ENCODE measurements at regions not wholly inside any gene's neighbourhood (a gene's known extent, or its start where the extent isn't known, plus 50 kb on each side); places are given as distances from the start of the nearest gene placed in this dataset.

GRCh38 chr16:73209190-73209589, 161.3 kb upstream of the ZFHX3 start:
- TF ChIP-seq, protein P1, sequence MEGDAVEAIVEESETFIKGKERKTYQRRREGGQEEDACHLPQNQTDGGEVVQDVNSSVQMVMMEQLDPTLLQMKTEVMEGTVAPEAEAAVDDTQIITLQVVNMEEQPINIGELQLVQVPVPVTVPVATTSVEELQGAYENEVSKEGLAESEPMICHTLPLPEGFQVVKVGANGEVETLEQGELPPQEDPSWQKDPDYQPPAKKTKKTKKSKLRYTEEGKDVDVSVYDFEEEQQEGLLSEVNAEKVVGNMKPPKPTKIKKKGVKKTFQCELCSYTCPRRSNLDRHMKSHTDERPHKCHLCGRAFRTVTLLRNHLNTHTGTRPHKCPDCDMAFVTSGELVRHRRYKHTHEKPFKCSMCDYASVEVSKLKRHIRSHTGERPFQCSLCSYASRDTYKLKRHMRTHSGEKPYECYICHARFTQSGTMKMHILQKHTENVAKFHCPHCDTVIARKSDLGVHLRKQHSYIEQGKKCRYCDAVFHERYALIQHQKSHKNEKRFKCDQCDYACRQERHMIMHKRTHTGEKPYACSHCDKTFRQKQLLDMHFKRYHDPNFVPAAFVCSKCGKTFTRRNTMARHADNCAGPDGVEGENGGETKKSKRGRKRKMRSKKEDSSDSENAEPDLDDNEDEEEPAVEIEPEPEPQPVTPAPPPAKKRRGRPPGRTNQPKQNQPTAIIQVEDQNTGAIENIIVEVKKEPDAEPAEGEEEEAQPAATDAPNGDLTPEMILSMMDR (IDR thresholded peaks at IDR 0.05): no peak
- no peak for TF ChIP-seq EP300 (IDR thresholded peaks at IDR 0.05)
- no peak for TF ChIP-seq POLR2A (IDR thresholded peaks at IDR 0.05)

Measured in tibial nerve (tissue), 4 donors.